Activated CD4-positive, CD25-positive, alpha-beta regulatory T cell (primary cell): ENCODE measurements at regions not wholly inside any gene's neighbourhood (a gene's known extent, or its start where the extent isn't known, plus 50 kb on each side); places are given as distances from the start of the nearest gene placed in this dataset.
"Not testable (repeated sequence)": the region's sequence is repeated elsewhere in the genome, so short reads cannot be mapped to it uniquely, and the experiment has no call there.

ENCODE experiments used
- DNase-seq, 4 experiments: peaks; one replicate each; lab custom pipeline; 2025; lab: John Stamatoyannopoulos, UW

DNA sequence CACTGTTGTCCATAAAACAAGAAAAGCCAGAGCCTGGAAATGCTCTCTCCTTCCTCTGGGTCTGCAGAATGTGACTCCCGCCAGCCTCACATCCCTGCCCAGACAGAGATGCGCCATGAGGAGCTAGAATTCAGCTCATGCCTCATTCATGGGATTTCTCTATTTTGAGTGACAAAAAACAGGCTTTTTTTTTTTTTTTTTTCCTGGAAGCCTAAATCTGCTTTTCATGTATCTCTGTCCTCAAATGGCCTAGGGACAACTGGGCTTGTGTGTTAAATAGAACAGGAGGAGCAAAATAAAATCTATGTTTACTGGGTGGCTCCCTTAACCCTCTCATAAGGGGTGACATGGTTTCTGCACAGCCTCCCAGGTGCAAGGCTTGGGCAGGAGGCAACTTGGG lies 679.7 kb upstream of the AUTS2 start:
- no peak for DNase-seq

DNA sequence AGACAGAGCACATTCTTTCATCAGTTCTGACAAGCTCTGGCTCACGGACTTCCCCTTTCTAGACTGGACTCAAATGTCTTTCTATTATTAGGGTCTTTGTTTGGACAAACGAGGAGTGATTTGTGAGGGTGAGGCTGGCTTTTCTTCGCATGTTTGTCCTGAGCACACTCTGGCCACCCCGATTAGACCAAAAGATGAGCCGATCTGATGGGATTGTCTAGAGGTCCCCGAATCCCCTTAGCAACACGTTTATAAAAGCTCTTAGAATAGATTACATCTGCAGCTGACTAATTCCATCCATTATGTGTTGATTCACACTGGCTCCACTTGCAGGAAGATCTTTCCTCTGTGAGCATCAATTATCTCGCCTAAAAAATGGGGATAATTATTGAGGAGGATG lies 675.4 kb upstream of the AUTS2 start:
- no peak for DNase-seq

DNA sequence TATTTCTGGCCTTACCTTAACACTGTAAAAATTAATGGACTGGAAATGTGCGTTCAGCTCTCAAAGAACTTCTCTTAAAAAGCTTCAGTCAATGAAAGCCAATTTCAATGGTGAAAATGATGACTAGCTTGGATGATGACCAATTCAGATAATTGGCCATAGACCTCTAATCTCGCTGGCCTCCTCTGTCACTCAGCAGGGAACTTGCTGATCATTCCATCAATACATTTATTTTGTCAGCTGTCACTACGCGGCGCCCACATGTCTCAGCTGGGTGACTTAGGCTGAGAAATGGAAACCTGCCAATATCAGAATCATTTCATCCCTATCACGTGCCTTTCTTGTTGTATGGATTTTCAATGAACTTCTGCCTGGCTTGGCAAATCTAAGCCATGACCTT lies 673.0 kb upstream of the AUTS2 start:
- DNase-seq: no peak

DNA sequence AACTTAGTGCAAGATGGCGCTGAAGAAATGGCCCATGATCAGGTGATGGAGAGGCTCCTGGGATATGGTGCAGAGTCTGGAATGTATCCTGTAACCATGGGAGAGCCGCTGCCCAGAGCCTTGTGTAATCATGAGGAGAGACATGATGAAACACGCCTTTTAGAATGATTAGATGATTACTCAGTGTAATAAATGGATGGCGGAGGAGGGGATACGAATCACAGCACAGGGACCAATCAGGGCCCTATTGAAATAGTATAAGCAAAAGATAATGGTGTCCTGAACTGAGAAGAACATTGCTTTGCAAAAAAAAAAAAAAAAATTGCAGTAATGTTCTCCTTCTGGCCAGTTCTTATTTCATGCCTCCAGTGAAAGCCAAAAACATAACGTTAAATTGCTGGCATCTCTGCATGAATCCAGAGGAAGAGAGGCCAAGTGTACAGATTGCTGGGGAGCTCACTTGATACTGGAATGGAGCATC lies 668.5 kb upstream of the AUTS2 start:
- no peak for DNase-seq

DNA sequence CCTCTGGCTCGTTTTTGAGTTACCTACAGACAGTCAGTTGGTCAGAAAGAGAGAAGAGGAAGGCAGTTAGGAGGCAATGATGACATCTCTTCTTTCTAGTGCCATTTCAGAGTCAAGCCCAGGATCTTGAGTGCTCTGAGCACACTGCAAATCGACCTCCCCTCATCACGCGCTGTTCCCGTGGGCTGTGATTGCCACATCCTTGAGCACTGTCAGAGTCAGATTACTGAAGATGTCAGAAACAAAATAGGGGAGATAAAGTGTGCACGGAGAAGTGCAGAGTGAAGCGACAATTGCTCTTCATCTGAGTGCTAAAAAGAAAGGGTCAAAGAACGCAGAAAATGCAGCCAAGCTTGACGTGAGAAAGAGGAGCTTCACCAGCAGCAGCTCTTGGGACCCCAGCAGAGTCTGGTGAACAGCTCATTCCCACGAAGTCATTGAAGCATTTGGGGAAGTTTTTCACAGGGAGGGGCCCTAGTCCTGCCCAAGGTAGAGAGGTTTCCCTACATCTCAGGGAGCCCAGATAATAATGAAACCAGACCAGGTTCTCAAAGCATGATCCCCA lies 661.7 kb upstream of the AUTS2 start:
- DNase-seq: no peak

DNA sequence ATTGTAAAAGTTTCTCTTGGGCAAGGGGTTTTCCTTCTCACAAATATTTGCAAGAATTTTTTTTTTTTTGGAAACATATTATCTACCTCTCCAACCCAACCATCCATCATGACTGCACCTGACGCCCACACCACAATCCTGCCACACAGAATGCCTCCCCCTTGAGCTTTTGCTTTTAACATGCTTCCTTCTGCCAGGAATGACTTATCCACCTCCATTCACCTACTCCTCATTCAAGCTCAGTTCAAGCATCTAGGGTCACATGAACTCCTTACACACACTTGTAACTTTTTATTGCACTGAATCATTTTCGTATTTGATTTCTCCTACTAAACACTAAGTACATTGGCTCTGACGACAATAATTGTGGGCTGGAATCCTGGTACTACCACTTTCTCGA lies 660.1 kb upstream of the AUTS2 start:
- no peak for DNase-seq

DNA sequence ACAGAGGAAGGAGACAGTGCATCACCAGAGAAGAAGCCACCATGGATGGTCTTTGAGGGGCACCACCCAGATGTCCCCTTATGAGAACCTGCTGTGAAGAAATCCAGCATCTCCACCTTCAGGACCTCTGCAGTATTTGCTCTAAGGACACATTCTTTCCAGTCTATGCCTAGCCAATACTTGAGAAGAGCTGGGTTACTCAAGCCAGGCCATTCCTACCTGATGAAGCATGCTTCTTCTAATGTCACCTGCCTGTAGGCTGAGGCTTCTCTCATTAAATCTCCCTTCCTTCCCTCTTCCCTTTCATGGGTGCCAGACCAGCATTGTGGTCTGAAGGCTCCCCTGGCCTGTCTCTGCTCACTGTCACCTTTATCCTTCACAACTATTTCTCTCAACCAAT lies 654.5 kb upstream of the AUTS2 start:
- DNase-seq: no peak

DNA sequence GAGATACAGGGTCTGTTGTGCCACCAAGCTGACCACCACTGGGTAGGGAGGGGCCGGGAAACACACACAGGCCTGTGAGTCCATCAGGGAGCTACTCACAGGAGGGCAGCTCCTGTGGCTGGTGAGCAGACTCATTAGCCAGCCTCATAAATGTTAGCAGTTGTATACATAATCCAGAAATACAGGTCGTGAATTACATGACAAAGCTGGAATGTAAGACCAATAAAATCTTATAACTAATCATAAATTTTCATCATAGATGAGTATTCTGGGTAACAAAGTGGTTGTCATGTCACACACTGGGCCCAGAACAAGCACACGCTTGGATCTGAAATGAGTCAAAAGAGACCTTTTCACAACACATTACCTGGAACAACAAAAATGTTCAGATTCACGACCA lies 642.6 kb upstream of the AUTS2 start:
- DNase-seq: no peak

DNA sequence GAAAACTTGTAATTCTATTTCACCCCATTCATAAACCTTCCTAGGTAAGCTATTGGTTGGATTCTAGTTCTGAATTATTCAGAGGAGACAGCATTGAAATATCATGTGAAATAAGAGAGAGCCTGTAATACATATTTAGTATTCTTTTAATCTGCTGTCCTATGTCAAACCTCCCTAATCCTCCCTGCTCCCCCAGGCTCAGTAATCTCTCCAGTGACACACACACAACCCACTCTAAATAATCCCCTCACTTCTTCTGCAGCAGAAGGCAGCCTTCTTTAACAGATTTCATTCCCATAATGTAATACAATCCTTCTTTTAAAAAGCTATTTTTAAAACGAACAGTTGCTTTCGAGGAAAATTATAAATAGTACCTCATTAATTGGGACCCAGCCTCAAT lies 639.7 kb upstream of the AUTS2 start:
- DNase-seq: no peak

DNA sequence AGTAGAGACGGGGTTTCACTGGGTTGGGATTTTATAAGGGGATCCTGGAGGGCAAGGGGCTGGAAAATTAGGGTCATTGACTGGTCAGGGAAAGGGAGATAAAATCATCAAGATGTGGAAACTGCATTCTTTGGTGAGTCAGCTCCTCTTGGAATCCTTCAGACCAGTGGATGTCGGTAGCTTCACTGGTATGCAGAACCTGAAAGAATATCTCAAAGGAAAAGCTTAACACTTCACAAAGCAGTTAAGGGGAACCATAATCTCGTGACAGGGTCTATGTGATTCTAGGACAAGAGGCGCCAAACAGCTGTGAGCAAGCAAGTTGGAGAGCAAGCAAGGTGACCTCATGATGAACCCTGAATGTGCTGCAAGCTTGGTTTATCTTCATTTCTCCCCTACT lies 634.7 kb upstream of the AUTS2 start:
- no peak for DNase-seq

DNA sequence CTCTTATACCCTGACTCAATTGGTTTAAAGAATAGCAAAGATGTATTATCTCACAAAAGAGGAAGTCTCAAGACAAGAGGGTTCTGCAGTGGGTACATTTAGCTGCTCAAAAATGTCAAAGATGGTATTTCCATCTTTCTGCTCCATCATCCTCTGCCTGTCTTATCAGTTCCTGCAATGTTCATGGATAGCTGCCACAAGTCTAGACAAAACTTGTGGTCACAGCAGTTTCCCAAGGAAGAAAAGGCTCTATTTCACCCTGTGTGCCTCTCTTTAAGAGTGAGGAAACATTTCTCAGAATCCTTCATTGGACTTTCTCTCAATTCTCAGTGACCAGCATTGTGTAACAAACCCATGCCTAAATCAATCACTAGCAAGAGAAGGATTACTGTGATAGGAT lies 634.2 kb upstream of the AUTS2 start:
- DNase-seq: no peak

DNA sequence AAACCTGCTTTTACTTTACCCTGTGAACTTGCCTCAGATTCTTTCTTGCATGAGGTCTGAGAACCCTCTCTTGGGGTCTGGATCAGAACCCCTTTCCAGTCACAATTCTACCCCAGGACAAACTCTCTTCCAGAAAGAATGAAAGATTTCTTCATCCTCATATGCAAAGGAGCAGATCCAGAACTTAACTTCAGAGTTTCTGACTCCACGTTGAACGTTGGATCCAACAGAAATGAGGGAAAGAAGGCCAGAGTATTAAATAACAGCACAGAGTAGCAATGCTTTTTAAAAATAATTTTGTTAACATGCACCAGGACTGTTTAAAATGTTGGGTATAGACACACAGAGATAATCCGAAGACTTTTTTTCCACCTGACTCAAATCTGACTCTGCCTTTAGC lies 632.9 kb upstream of the AUTS2 start:
- DNase-seq: no peak

DNA sequence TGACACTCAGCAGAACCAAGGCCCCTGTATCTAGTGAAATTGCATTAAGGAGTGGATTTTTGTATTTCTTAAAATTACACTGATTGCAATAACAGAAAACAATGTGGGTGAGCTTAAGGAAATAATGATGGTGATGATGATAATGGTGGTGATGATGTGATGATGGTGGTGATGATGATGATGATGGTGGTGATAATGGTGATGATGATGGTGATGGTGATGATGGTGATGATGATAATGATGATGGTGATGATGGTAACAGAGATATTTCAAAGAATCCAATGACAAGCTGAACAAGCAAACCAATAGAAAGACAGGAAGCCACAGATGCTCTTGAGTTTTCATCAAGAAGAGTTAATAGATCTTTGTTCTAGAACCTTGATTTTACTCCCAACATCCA lies 630.7 kb upstream of the AUTS2 start:
- DNase-seq: no peak

DNA sequence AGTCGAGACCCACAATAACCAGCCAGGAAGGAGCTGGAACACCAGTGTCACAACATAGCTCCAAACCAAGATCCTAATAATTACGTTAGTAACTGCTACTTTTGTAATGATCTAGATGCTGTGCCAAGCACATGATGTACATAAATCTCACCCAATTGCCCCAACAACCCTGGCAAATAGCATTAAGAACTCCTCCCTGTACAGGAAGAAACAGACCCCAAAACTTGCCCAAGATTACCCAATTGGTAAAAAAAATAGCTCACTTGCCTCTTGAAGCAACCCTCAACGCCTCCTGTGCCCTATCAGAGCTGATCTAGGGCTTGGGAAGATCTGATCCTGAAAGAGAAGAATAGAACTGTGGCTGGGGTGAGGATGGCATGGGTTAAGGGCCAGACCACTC lies 628.7 kb upstream of the AUTS2 start:
- DNase-seq: no peak

DNA sequence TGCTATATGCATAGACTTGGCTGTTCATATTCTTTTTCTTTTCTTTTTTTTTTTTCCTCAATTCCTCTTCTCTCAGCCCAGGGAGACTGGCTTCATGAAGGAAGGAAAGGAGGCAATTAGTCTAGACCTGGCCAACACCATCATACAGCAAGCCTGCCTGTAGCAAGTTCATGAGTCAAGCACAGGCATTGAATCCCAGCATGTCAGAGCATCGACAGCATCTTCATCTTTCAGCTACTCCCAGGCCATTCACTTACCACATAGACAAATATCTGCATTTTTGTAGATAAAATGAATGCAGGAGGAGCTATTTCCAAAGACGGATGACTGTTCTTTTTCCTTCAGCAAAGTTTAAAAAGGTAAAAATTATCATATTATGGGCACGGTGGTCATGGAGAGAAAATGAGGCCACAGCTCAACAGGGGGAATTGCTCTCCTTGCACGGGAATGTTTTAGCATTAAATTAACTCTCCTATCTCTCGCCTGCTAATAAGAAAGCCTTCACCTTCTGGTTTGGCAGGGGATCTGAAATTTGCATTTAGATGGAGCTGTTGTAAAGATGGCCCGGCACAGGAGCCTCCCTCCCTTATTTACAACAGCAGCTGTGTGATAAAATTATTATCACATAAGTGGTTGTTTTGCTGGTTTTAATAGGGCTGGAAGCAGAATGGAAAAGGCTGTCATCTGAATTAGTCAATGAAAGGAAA lies 626.5 kb upstream of the AUTS2 start:
- no peak for DNase-seq

DNA sequence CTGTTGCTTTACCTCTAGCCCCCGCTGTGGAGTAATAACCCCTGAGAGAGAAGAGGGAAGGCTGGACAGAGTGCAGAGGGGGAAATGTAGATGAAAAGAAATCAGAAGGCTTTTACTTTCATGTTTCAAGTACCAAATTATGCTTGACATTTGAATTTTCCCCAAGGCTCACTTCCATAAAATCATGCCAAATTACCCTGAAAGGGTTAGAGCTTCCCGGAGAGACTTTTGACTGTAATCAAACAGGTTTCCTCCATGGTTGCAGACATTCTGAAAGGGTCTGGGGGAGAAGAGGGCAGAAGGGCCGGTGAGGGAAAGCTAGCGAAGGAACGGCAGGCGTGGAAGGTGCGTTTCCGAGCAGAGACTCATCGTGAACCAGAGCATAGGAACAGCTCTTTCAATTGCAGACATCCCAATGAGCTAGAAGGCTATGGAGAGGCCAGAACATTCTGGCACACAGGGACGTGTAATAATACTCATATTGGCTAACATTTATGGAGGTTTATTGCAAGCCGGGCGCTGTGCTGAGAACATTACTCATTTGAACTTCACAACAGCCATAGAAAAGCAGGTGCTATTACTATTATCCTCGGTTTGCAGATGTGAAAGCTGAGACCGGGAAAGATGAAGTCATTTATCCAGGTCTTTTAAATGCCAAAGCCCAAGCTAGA lies 620.8 kb upstream of the AUTS2 start:
- DNase-seq: no peak

DNA sequence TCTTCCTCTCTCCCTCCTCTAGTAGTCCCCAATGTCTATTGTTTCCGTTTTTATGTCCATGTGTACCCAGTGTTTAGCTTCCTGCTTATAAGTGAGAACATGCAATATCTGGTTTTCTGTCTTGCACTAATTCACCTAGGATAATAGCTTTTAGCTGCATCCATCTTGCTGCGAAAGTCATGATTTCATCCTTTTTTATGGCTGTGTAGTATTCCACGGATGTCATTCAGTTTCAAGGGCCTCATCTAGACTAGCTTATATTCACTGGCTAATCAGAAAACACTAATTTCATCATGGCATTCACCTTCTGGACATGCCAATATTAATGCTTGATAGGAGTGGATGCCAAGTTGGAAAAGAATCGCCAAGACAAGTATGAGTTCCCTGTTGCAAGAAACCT lies 619.6 kb upstream of the AUTS2 start:
- no peak for DNase-seq

DNA sequence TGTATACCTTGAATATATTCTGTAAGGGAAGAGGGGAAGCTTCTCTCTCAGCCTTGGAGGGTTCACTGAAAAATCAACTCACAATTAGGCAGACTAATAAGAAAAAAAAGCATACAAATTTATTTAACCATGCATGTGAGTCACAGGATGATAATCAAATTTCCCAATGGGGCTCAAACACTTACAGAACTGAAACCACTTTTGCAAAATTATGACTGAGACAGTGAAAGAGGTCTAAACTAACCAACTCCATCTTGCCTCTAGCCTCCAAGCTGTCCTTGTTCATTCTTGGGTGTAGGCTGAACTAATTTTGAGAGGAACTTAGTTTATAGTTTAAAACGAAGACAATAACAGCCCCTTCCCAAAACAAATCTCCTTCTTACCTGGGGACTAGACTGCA lies 618.3 kb upstream of the AUTS2 start:
- DNase-seq: no peak

DNA sequence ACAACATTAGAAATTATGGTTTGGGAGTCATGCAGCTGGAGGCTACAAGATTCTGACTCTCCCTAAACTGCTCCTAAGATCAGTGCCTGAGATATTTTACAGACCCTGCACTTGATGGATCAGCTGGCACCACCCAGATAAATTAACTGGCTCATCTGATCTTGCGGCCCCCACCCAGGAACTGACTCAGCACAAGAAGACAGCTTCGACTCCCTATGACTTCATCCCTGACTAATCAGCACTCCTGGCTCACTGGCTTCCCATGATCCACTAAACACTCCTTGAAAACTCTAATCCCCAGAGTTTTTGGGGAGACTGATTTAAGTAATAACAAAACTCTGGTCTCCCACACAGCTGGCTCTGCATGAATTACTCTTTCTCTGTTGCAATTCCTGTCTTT lies 617.8 kb upstream of the AUTS2 start:
- DNase-seq: not testable (repeated sequence)

DNA sequence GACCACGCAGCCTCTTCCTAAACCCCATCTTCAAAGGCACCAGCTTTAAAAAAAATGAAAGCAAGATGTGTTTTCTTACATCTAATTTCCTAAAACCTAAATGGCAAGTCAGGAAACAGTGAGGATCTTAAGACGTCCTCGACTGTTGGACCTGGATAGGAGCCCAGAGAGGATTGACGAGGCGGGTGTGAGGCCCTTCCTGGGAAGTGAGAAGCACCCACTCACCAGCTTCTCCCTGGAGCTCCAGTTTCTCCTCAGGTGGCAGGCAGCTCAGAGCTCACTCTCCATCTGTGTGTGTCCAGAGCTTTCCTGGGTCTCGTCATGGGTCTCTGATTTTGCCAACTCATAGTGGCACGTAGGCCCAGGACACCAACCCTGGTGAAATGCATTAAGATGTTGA lies 614.0 kb upstream of the AUTS2 start:
- no peak for DNase-seq

DNA sequence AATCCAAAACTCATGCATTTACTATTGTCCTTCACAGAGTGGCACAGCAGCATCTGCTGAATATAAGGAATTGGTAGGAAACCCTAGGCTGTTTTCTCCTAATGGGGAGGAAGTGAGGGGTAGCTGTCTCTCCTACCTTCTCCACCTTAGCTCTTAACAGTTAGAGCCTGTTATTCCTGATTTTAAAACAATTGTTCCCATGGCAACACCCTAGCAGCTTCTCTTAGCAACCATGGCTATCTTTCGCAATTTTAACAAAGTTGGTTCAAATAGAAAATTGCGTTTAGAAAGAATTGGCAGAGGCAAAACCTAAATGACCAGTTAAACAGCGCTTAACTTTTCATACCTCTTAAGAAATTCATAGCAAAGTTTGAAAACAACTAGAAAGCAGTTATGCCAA lies 603.4 kb upstream of the AUTS2 start:
- no peak for DNase-seq

DNA sequence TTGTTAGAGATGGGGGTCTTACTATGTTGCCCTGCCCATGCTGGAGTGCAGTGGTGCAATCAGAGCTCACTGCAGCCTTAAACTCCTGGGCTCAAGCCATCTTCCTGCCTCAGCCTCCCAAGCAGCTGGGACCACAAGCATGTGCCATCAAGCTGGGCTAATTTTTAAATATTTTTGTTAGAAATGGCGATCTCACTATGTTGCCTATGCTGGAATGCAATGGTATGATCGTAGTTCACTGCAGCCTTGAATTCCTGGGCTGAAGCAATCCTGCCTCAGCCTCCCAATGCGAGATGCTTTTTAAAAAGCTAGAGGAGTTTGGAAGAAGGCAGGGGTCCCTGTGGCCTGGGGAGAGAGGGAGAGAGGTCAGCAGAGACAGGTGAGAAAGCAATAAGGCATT lies 600.1 kb upstream of the AUTS2 start:
- no peak for DNase-seq

DNA sequence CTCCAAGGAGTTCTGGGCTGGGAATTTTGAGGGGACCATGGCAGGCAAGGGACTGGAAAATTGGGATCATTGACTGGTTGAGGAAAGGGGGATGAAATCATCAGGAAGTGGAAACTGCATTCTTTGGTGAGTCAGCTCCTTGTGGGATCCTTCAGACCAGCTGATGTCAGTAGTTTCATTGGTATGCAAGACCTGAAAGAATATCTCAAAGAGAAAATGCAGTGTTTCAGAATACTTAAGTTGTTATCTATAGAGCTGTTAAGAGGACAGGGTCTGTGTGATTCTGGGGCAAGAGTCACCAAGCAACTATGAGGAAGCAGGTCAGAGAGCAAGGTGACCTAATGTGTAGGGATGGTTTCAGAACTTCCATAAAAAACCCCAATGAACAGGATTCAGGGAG lies 595.9 kb upstream of the AUTS2 start:
- no peak for DNase-seq

DNA sequence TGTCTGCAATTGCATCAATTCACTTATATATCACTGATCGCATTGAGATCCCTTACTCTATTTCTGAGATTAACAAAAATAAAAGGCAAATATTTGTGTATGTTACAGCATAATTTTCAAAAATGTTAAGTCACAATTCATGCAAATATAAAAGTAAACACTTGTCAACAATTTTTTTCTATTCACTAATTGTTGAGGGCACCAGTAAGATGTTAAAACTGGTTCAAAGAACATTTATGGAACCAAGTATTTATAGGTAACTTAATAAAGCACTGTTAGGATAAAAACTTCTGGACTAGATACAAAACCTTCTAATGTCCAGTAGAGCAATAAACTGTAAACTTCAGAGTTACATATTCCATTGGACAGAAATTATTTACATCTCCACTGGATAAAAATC lies 586.1 kb upstream of the AUTS2 start:
- DNase-seq: no peak
